ENCODE measurements at regions not wholly inside any gene's neighbourhood (a gene's known extent, or its start where the extent isn't known, plus 50 kb on each side); places are given as distances from the start of the nearest gene placed in this dataset.

DNA sequence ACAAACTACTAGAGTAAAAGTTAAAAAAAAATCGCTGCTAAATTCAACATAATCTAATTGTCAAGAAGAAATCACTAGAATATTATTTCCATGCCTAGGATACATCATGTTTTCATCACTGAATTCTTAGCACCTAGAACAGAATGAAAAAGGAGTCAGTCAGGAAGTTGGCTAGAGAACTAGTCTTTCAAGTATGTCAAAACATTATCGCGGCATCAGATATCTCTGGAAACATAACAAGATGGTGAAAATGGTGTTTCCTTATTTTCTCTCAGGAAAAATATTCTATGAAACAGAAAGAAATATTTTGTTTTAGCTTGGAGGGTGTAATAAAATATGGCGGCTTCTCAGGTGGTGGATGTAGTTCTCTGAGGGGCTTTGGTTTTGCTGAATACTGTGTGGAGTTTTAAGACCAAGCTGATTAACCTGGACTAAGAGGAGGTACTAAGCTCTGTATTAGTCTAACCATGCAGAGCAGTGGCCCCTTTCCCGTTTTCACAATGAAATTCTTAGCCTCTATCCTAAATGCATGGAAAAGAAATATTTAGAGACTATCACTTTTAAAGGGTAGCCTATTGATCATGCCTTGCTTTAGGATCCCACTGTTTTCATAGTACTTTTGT lies 205.6 kb downstream of the MDFIC start:
- TF ChIP-seq, protein P1, sequence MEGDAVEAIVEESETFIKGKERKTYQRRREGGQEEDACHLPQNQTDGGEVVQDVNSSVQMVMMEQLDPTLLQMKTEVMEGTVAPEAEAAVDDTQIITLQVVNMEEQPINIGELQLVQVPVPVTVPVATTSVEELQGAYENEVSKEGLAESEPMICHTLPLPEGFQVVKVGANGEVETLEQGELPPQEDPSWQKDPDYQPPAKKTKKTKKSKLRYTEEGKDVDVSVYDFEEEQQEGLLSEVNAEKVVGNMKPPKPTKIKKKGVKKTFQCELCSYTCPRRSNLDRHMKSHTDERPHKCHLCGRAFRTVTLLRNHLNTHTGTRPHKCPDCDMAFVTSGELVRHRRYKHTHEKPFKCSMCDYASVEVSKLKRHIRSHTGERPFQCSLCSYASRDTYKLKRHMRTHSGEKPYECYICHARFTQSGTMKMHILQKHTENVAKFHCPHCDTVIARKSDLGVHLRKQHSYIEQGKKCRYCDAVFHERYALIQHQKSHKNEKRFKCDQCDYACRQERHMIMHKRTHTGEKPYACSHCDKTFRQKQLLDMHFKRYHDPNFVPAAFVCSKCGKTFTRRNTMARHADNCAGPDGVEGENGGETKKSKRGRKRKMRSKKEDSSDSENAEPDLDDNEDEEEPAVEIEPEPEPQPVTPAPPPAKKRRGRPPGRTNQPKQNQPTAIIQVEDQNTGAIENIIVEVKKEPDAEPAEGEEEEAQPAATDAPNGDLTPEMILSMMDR (IDR thresholded peaks at IDR 0.05; ENCODE audit: control extremely low read depth in 1 of 3, insufficient read depth in 1 of 3, low read depth in 1 of 3, low read length in 3 of 3), result no peak
- TF ChIP-seq KDM5A (IDR thresholded peaks at IDR 0.05; ENCODE audit: low read length), result no peak
- TF ChIP-seq GTF2F1 (IDR thresholded peaks at IDR 0.05; ENCODE audit: borderline replicate concordance, low read depth, low read length), result no peak
